ENCODE measurements at regions not wholly inside any gene's neighbourhood (a gene's known extent, or its start where the extent isn't known, plus 50 kb on each side); places are given as distances from the start of the nearest gene placed in this dataset.

DNA sequence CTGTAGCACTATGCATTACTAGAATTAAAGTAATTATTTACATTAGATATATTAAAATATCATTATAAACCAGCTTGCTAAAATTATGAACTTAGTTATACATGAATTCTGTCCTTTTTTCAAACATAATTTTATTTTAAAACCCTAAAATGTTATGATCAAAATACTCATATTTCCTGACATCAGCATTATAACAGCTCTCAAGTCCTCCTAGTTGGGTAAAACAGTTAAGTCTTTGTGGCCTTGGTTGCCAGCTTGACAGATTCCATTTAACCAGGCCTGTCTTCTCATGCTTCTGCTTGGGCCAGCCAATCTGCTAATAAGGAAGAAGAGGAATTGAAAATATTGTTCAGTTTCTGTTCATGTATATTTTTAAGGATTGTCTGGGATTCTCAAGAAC lies 147.9 kb upstream of the SLC35B3 start:
- Histone ChIP-seq H3K23ac (ENCODE audit: insufficient read length, low read depth, low read length) (no peak overlapping the region), H3K27me3 (ENCODE audit: insufficient read depth, low read length) (no peaks in the 10 kb centered on the region)

More for the DNA sequence above, 147.9 kb upstream of the SLC35B3 start:
- H3K9me3 ChIP-seq (ENCODE audit: control insufficient read depth, low read depth, low read length) = no peaks in the 10 kb centered on the region
- no peak overlapping the region for H4K8ac ChIP-seq (replicated peaks; ENCODE audit: insufficient read length, low read depth, low read length)
- no peak overlapping the region for H3K4me2 ChIP-seq (ENCODE audit: insufficient read depth, insufficient read length, low read length)
- no peak overlapping the region for H3K18ac ChIP-seq (ENCODE audit: insufficient read length, low read depth, low read length)
- peaks cover 3% of the 10 kb centered on the region; the same call in 1 of the 2 replicates for H3K4me1 ChIP-seq (ENCODE audit: insufficient read depth, low read length)
- H3K27me3 Mint-ChIP-seq (ENCODE audit: low read depth) = no peaks in the 10 kb centered on the region; the same call in 1 of the 2 replicates
- H3K4me3 Mint-ChIP-seq = no peak overlapping the region
- no peak overlapping the region for H2BK15ac ChIP-seq (ENCODE audit: low read depth, low read length)
- no peak overlapping the region for H3K56ac ChIP-seq (ENCODE audit: insufficient read length, low read depth, low read length)
- H3T11ph ChIP-seq (ENCODE audit: low read length) = no peak overlapping the region
- peaks cover 0 to 4% of the 10 kb centered on the region in 2 experiments; a peak in 1 of 4 replicates for H3K4me1 Mint-ChIP-seq
- H3K79me2 ChIP-seq (ENCODE audit: insufficient read depth, low read length) = no peaks in the 10 kb centered on the region
- H3K36me3 Mint-ChIP-seq (ENCODE audit: insufficient read depth in 1 of 3, low read depth in 3 of 3) = no peaks in the 10 kb centered on the region
- no peak overlapping the region for H4K91ac ChIP-seq (ENCODE audit: insufficient read length, low read depth, low read length)
- H3K14ac ChIP-seq (ENCODE audit: insufficient read depth, low read length) = no peak overlapping the region
- H3K27ac Mint-ChIP-seq = no peak overlapping the region
- no peak for DNase-seq
- peaks cover 0 to 6% of the 10 kb centered on the region in 2 experiments; a peak in 1 of 5 replicates for H3K9me3 Mint-ChIP-seq
- H3K4ac ChIP-seq (ENCODE audit: low read depth, low read length) = no peak overlapping the region
- TF ChIP-seq, protein P1, sequence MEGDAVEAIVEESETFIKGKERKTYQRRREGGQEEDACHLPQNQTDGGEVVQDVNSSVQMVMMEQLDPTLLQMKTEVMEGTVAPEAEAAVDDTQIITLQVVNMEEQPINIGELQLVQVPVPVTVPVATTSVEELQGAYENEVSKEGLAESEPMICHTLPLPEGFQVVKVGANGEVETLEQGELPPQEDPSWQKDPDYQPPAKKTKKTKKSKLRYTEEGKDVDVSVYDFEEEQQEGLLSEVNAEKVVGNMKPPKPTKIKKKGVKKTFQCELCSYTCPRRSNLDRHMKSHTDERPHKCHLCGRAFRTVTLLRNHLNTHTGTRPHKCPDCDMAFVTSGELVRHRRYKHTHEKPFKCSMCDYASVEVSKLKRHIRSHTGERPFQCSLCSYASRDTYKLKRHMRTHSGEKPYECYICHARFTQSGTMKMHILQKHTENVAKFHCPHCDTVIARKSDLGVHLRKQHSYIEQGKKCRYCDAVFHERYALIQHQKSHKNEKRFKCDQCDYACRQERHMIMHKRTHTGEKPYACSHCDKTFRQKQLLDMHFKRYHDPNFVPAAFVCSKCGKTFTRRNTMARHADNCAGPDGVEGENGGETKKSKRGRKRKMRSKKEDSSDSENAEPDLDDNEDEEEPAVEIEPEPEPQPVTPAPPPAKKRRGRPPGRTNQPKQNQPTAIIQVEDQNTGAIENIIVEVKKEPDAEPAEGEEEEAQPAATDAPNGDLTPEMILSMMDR (conservative IDR thresholded peaks at IDR 0.05) = no peak
- no peak overlapping the region for H4K5ac ChIP-seq (ENCODE audit: insufficient read length, low read depth, low read length)
- H2BK120ac ChIP-seq (ENCODE audit: low read depth, low read length, poor library complexity, severe bottlenecking) = no peak overlapping the region
- H2BK12ac ChIP-seq (ENCODE audit: insufficient read length, low read depth, low read length) = no peak overlapping the region
- no peak overlapping the region for H2BK20ac ChIP-seq (ENCODE audit: low read depth, low read length, poor library complexity, severe bottlenecking)
- H3K27ac ChIP-seq (ENCODE audit: insufficient read length, low read depth, low read length) = no peak overlapping the region
- no peak overlapping the region for H2AFZ ChIP-seq (ENCODE audit: low read length)
- H3K79me1 ChIP-seq (ENCODE audit: insufficient read depth, low read depth, low read length, poor library complexity, severe bottlenecking) = no peaks in the 10 kb centered on the region
- H4K20me1 ChIP-seq (ENCODE audit: control insufficient read depth, insufficient read depth, insufficient read length) = no peaks in the 10 kb centered on the region
- H2AK5ac ChIP-seq (ENCODE audit: insufficient read length, low read length) = no peak overlapping the region
- H3K9ac ChIP-seq (ENCODE audit: extremely low read depth, insufficient read length, low read length) = no peak overlapping the region
- H2BK5ac ChIP-seq (ENCODE audit: insufficient read length, low read length) = no peak overlapping the region
- no peaks in the 10 kb centered on the region for H3K23me2 ChIP-seq (ENCODE audit: insufficient read length, low read depth, low read length, poor library complexity, severe bottlenecking)

Data from H9 (cell line).